Stomach smooth muscle (tissue), 2 donors: ENCODE measurements at regions not wholly inside any gene's neighbourhood (a gene's known extent, or its start where the extent isn't known, plus 50 kb on each side); places are given as distances from the start of the nearest gene placed in this dataset.
"Not testable (repeated sequence)": the region's sequence is repeated elsewhere in the genome, so short reads cannot be mapped to it uniquely, and the experiment has no call there.

Experiments used
- H3K27ac ChIP-seq: one replicate; pipeline ENCODE4 v1.7.0; 2013; ENCODE audit warnings: mild to moderate bottlenecking, low read length, inconsistent platforms
- H3K27me3 ChIP-seq, 2 donors: one replicate each; pipeline ENCODE4 v1.7.0; 2013; ENCODE audit warnings: low read length in 2 of 2; ENCODE audit not compliant: insufficient read depth in 2 of 2, control insufficient read depth in 1 of 2
- H3K36me3 ChIP-seq, 2 donors: one replicate each; pipeline ENCODE4 v1.7.0; 2013; ENCODE audit warnings: low read length in 2 of 2; ENCODE audit not compliant: control insufficient read depth in 2 of 2, insufficient read depth in 2 of 2
- H3K4me1 ChIP-seq: one replicate; pipeline ENCODE4 v1.7.0; 2013; ENCODE audit warnings: low read length; ENCODE audit not compliant: control insufficient read depth, insufficient read depth
- H3K4me3 ChIP-seq, 2 donors: one replicate each; pipeline ENCODE4 v1.7.0; 2013; ENCODE audit warnings: low read length in 2 of 2
- H3K9ac ChIP-seq, 2 donors: one replicate each; pipeline ENCODE4 v1.7.0; 2013; ENCODE audit warnings: low read length in 2 of 2, mild to moderate bottlenecking in 1 of 2
- H3K9me3 ChIP-seq, 2 donors: one replicate each; pipeline ENCODE4 v1.7.0; 2013; ENCODE audit warnings: low read length in 2 of 2; ENCODE audit not compliant: control insufficient read depth in 2 of 2
- donor health status: healthy.
- donor health status: Pancreatic carcinoma.

- not testable (repeated sequence) for H3K36me3 ChIP-seq, H3K4me1 ChIP-seq, H3K27ac ChIP-seq, H3K27me3 ChIP-seq, H3K9ac ChIP-seq, H3K9me3 ChIP-seq, H3K4me3 ChIP-seq
Observed at GRCh38 chr14:105630935-105631779, 104.8 kb downstream of the TMEM121 start.

GRCh38 chr14:105632010-105632409 is 105.6 kb downstream of the TMEM121 start:
- Histone ChIP-seq H3K4me3 (no peak overlapping the region), H3K9ac (no peak overlapping the region), H3K27me3 (no peaks in the 10 kb centered on the region), H3K4me1 (peaks cover 2% of the 10 kb centered on the region), H3K9me3 (peaks cover 4 to 7% of the 10 kb centered on the region in 2 donors), H3K27ac (no peak overlapping the region), H3K36me3 (no peaks in the 10 kb centered on the region)

GRCh38 chr14:105633596-105633995 is 107.2 kb downstream of the TMEM121 start:
- H3K9ac ChIP-seq, H3K36me3 ChIP-seq, H3K9me3 ChIP-seq, H3K4me3 ChIP-seq, H3K4me1 ChIP-seq, H3K27me3 ChIP-seq, H3K27ac ChIP-seq: not testable (repeated sequence)

- H3K36me3 ChIP-seq = no peaks in the 10 kb centered on the region
- no peak overlapping the region for H3K4me3 ChIP-seq
- H3K27ac ChIP-seq = no peak overlapping the region
- no peaks in the 10 kb centered on the region for H3K27me3 ChIP-seq
- H3K9ac ChIP-seq = no peak overlapping the region
- peaks cover 4 to 7% of the 10 kb centered on the region in 2 donors for H3K9me3 ChIP-seq
- H3K4me1 ChIP-seq = peaks cover 2% of the 10 kb centered on the region
Observed at GRCh38 chr14:105635560-105635959, 109.2 kb downstream of the TMEM121 start.

GRCh38 chr14:105636021-105636420 is 109.6 kb downstream of the TMEM121 start:
- not testable (repeated sequence) for H3K9me3 ChIP-seq, H3K27ac ChIP-seq, H3K36me3 ChIP-seq, H3K4me1 ChIP-seq, H3K27me3 ChIP-seq, H3K9ac ChIP-seq, H3K4me3 ChIP-seq

GRCh38 chr14:105636935-105637334 is 110.6 kb downstream of the TMEM121 start:
- Histone ChIP-seq H3K9ac (no peak overlapping the region), H3K4me1 (peaks cover 9% of the 10 kb centered on the region), H3K36me3 (no peaks in the 10 kb centered on the region), H3K27me3 (no peaks in the 10 kb centered on the region), H3K27ac (no peak overlapping the region), H3K9me3 (peaks cover 4% of the 10 kb centered on the region in 2 donors), H3K4me3 (no peak overlapping the region)

GRCh38 chr14:105637345-105637744 is 111.0 kb downstream of the TMEM121 start:
- not testable (repeated sequence) for H3K36me3 ChIP-seq, H3K27me3 ChIP-seq, H3K27ac ChIP-seq

GRCh38 chr14:105639969-105640931 is 113.9 kb downstream of the TMEM121 start:
- H3K9me3 ChIP-seq, H3K27me3 ChIP-seq, H3K36me3 ChIP-seq, H3K9ac ChIP-seq, H3K4me3 ChIP-seq, H3K27ac ChIP-seq, H3K4me1 ChIP-seq: not testable (repeated sequence)

More at GRCh38 chr14:105637345-105637744, 111.0 kb downstream of the TMEM121 start:
- not testable (repeated sequence) for H3K4me1 ChIP-seq, H3K9me3 ChIP-seq, H3K9ac ChIP-seq, H3K4me3 ChIP-seq

GRCh38 chr14:105641075-105641937 is 114.9 kb downstream of the TMEM121 start:
- peaks cover 9% of the 10 kb centered on the region for H3K4me1 ChIP-seq

GRCh38 chr14:105641951-105642350 is 115.6 kb downstream of the TMEM121 start:
- not testable (repeated sequence) for H3K27ac ChIP-seq, H3K36me3 ChIP-seq, H3K4me1 ChIP-seq

More at GRCh38 chr14:105641075-105641937, 114.9 kb downstream of the TMEM121 start:
- H3K9me3 ChIP-seq = no peaks in the 10 kb centered on the region
- H3K36me3 ChIP-seq = no peaks in the 10 kb centered on the region
- no peak overlapping the region for H3K9ac ChIP-seq
- no peak overlapping the region for H3K27ac ChIP-seq
- H3K27me3 ChIP-seq = no peaks in the 10 kb centered on the region
- H3K4me3 ChIP-seq = no peak overlapping the region

More at GRCh38 chr14:105641951-105642350, 115.6 kb downstream of the TMEM121 start:
- not testable (repeated sequence) for H3K9me3 ChIP-seq, H3K9ac ChIP-seq, H3K4me3 ChIP-seq, H3K27me3 ChIP-seq
